Calu3 (cell line): ENCODE measurements at regions not wholly inside any gene's neighbourhood (a gene's known extent, or its start where the extent isn't known, plus 50 kb on each side); places are given as distances from the start of the nearest gene placed in this dataset.

Source experiments
- BruUV-seq: library from RNA; stranded (reverse); fragments of 400-500 nt; replicated peaks from 2 replicates; lab custom pipeline; 2021; lab: Mats Ljungman, UMichigan
- CTCF ChIA-PET: fragments of 300-600 bp; sonication (Branson Sonifier 250); formaldehyde crosslinking; loops from one replicate; lab custom pipeline; 2022; ENCODE audit warnings: antibody characterized with exemption; lab: Charles Lee
- DNase-seq: peaks from one replicate; pipeline ENCODE4 v3.0.0; 2022
- H3K27ac Mint-ChIP-seq: one replicate; pipeline ENCODE4 v1.8.0; 2022; ENCODE audit warnings: mixed read lengths; ENCODE audit not compliant: unreplicated experiment
- H3K27me3 Mint-ChIP-seq: one replicate; pipeline ENCODE4 v1.8.0; 2022; ENCODE audit warnings: mixed read lengths; ENCODE audit not compliant: unreplicated experiment
- H3K36me3 Mint-ChIP-seq: one replicate; pipeline ENCODE4 v1.8.0; 2022; ENCODE audit warnings: mild to moderate bottlenecking, moderate library complexity, mixed read lengths; ENCODE audit not compliant: insufficient read depth, unreplicated experiment
- H3K4me1 Mint-ChIP-seq: one replicate; pipeline ENCODE4 v1.8.0; 2022; ENCODE audit warnings: mild to moderate bottlenecking, low read depth, mixed read lengths; ENCODE audit not compliant: unreplicated experiment
- H3K4me3 Mint-ChIP-seq: one replicate; pipeline ENCODE4 v1.8.0; 2022; ENCODE audit warnings: mild to moderate bottlenecking, low read depth, moderate library complexity, mixed read lengths; ENCODE audit not compliant: unreplicated experiment
- H3K9me3 Mint-ChIP-seq: one replicate; pipeline ENCODE4 v1.8.0; 2022; ENCODE audit warnings: low read depth, mixed read lengths; ENCODE audit not compliant: unreplicated experiment
- intact Hi-C: fragments of 100-400 bp; cut with micrococcal nuclease; formaldehyde crosslinking; loops from one replicate; pipeline ENCODE4 v1.10.0; 2022; ENCODE audit not compliant: unreplicated experiment
- TF ChIP-seq, protein P1 (sequence below): fragments of 200-600 bp; IDR thresholded peaks from one replicate; pipeline ENCODE4 v1.8.0; 2022; ENCODE audit warnings: antibody characterized with exemption; ENCODE audit not compliant: unreplicated experiment

DNA sequence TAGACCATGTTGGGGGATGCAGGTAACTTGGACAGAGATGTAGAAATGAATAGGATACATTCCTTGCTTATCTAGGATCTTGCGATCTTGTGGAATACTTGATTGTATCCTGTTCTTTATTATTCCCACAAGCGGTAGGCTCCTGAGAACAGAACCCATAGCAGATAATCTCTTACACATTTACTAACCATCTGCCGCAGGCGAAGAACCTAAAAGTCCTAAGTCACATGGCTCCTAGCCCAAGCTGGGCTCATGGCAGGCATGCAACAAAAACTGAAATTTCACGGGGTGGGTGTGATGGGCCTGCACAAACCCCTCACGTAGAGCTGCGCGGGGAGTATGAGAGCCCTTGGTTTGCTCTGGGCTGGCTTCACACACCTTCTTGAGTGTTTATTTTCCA, 177.4 kb upstream of the NECTIN1 start:
- intact Hi-C loops, result no loop called here
- Mint-ChIP-seq H3K4me3 (no peak overlapping the region), H3K36me3 (peaks cover 6% of the 10 kb centered on the region), H3K4me1 (peaks cover 57% of the 10 kb centered on the region), H3K27me3 (no peaks in the 10 kb centered on the region), H3K9me3 (no peaks in the 10 kb centered on the region), H3K27ac (peak overlapping the region; percentile 66)
- BruUV-seq, result no TSS peak
- CTCF ChIA-PET, result no interaction called here
- no peak for DNase-seq
- TF ChIP-seq, protein P1, sequence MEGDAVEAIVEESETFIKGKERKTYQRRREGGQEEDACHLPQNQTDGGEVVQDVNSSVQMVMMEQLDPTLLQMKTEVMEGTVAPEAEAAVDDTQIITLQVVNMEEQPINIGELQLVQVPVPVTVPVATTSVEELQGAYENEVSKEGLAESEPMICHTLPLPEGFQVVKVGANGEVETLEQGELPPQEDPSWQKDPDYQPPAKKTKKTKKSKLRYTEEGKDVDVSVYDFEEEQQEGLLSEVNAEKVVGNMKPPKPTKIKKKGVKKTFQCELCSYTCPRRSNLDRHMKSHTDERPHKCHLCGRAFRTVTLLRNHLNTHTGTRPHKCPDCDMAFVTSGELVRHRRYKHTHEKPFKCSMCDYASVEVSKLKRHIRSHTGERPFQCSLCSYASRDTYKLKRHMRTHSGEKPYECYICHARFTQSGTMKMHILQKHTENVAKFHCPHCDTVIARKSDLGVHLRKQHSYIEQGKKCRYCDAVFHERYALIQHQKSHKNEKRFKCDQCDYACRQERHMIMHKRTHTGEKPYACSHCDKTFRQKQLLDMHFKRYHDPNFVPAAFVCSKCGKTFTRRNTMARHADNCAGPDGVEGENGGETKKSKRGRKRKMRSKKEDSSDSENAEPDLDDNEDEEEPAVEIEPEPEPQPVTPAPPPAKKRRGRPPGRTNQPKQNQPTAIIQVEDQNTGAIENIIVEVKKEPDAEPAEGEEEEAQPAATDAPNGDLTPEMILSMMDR, result no peak

DNA sequence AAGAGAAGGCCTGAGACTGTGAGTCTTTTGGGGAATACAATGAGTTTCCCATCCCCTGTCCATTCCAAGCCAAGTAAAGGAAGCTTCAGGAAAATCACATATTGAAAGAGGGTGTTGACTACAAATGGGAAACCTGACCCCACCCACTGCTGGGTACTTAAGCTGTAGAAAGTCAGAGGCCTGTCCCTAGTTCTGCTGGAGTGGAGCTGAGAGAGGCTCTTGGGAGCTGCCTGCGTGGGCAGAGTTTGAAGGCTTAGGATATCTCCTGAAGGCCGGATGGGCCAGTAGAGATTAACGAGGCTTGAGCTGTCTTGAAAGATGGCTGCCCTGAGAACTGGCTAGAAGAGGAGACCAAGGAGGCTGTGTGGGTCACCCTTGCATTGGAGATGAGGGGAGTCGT, 176.2 kb upstream of the NECTIN1 start:
- no TSS peak for BruUV-seq
- peaks cover 57% of the 10 kb centered on the region for H3K4me1 Mint-ChIP-seq
- intact Hi-C loops, result no loop called here
- no peaks in the 10 kb centered on the region for H3K9me3 Mint-ChIP-seq
- H3K27me3 Mint-ChIP-seq, result no peaks in the 10 kb centered on the region
- no peak overlapping the region for H3K27ac Mint-ChIP-seq
- TF ChIP-seq, protein P1, result no peak
- H3K4me3 Mint-ChIP-seq, result no peak overlapping the region
- CTCF ChIA-PET, result no interaction called here
- H3K36me3 Mint-ChIP-seq, result peaks cover 6% of the 10 kb centered on the region
- no peak for DNase-seq

DNA sequence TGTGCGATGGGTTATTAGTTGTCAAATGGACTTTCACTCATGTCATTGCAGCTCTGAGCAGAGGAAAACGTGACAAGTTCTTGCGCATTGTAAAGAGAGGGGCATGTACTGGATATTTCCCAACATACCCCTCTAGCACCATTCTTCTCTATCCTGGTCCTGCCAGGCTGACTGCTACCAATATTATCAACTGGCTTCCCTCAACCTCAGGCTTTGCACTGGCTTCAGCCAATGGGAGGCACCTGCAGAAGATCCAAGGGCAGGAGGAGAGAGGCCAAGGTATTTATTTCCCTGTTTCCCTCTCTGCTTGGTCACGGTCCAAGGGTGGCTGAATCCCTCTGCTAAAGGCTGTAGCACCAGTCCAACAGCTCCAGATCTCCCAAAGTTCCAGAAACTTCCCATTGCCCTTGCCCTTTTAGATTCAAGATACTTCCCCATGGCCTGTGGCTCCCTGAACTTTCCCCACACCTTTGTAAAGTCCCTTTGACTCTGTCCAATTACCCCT, 175.6 kb upstream of the NECTIN1 start:
- H3K27me3 Mint-ChIP-seq, result no peaks in the 10 kb centered on the region
- peaks cover 57% of the 10 kb centered on the region for H3K4me1 Mint-ChIP-seq

DNA sequence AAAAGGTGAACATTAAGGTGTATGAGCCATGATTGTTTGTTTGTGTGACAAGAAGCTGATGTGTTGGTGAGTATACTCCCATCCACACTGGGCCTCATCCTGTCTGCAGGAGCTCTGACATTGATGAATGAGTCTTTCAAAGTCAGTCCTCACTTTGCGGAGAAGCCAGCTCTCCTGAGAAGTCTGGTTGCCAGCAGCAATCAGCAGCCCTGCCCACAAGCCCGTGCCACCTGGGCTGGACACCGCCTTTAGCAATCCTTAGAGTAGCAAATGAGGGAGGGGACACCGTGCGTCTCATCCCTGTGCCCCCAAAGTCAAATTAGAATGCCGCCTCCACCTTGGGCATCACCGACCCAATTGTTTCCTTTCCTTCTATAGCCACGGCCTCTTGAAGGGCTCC, 174.8 kb upstream of the NECTIN1 start:
- H3K9me3 Mint-ChIP-seq, result no peaks in the 10 kb centered on the region
- no peak overlapping the region for H3K27ac Mint-ChIP-seq
- CTCF ChIA-PET, result no interaction called here
- intact Hi-C loops, result no loop called here
- no TSS peak for BruUV-seq
- TF ChIP-seq, protein P1, result no peak
- DNase-seq, result no peak
- peaks cover 6% of the 10 kb centered on the region for H3K36me3 Mint-ChIP-seq
- H3K4me1 Mint-ChIP-seq, result peaks cover 49% of the 10 kb centered on the region
- H3K27me3 Mint-ChIP-seq, result no peaks in the 10 kb centered on the region
- H3K4me3 Mint-ChIP-seq, result no peak overlapping the region

More for the DNA sequence above, 175.6 kb upstream of the NECTIN1 start:
- H3K4me3 Mint-ChIP-seq, result no peak overlapping the region
- TF ChIP-seq, protein P1, result no peak
- intact Hi-C loops, result no loop called here
- no peak for DNase-seq
- peaks cover 6% of the 10 kb centered on the region for H3K36me3 Mint-ChIP-seq
- no peak overlapping the region for H3K27ac Mint-ChIP-seq
- H3K9me3 Mint-ChIP-seq, result no peaks in the 10 kb centered on the region
- no TSS peak for BruUV-seq
- CTCF ChIA-PET, result no interaction called here
